Adrenal gland (tissue), 9 donors: ENCODE measurements at regions not wholly inside any gene's neighbourhood (a gene's known extent, or its start where the extent isn't known, plus 50 kb on each side); places are given as distances from the start of the nearest gene placed in this dataset.

Experiments
- DNase-seq, 7 donors: peaks; one replicate each; pipeline ENCODE4 v3.0.0-alpha.2; 2019 to 2020
- H3K27ac ChIP-seq, 5 donors: fragments of 200-600 bp; sonication (generic) in 4 of 5; 1 replicate in 3 of 5; 2 replicates in 2 of 5; pipeline versions ENCODE4 v1.5.1 to v1.8.0; 2016 to 2020; ENCODE audit warnings: mild to moderate bottlenecking in 1 of 5
- H3K27me3 ChIP-seq: fragments of 200-600 bp; 2 replicates; pipeline ENCODE4 v1.8.0; 2021
- H3K36me3 ChIP-seq, 2 donors: fragments of 200-600 bp; replicated peaks in 1 of 2; 1 replicate in 1 of 2; 2 replicates in 1 of 2; pipeline versions ENCODE4 v1.5.1 to v1.8.0; 2018 to 2022
- H3K4me1 ChIP-seq, 2 donors: fragments of 200-600 bp; replicated peaks in 1 of 2; 1 replicate in 1 of 2; 2 replicates in 1 of 2; pipeline versions ENCODE4 v1.5.1 to v1.8.0; 2018 to 2021
- H3K4me3 ChIP-seq, 4 donors: fragments of 200-600 bp; sonication (generic) in 3 of 4; one replicate each; pipeline ENCODE4 v1.5.1; 2016 to 2018
- H3K9me3 ChIP-seq, 3 donors: fragments of 200-600 bp; sonication (generic) in 1 of 3; replicated peaks in 1 of 3; 1 replicate in 2 of 3; 2 replicates in 1 of 3; pipeline versions ENCODE4 v1.5.1 to v1.8.0; 2016 to 2021
- CTCF ChIP-seq, 6 experiments: fragments of 450-650 bp in 4 of 6; fragments of 200-600 bp in 2 of 6; sonication (generic) in 1 of 6; IDR thresholded peaks; 1 replicate in 5 of 6; 2 replicates in 1 of 6; pipeline versions ENCODE4 v1.5.1 to v1.8.0; 2016 to 2021; ENCODE audit warnings: antibody characterized with exemption in 6 of 6, mild to moderate bottlenecking in 2 of 6, moderate library complexity in 1 of 6
- POLR2A ChIP-seq, 2 donors: fragments of 450-650 bp; IDR thresholded peaks; one replicate each; pipeline ENCODE4 v1.6.1; 2017; ENCODE audit warnings: antibody characterized with exemption in 2 of 2, mild to moderate bottlenecking in 2 of 2, moderate library complexity in 1 of 2
- WGBS, 4 donors: extraction: QIAGEN DNeasy Blood & Tissue Kit in 2 of 4; methylation state at CpG; one replicate each; pipeline versions ENCODE4 v1.1.5 to v1.1.7; 2013 to 2017; 5-methylcytosine and 5-hydroxymethylcytosine counted together
- intact Hi-C, 2 donors: fragments of 100-400 bp; cut with DNase I; formaldehyde crosslinking; loops; one replicate each; pipeline versions ENCODE4 v1.14.1 to v1.15.0; 2022 to 2023
- donor health status: healthy with polysubstance abuse.
- donor health status: Bipolar disorder and iron deficiency.
- donor health status: DM: yes; HTN: yes; CAD: no.
- donor health status: DM: no; HTN: no; CAD: no.
- donor health status: DM: no; HTN: no; CAD: no.

- Histone ChIP-seq H3K4me3 (no peak overlapping the region), H3K27me3 (no peaks in the 10 kb centered on the region), H3K9me3 (no peaks in the 10 kb centered on the region), H3K4me1 (no peaks in the 10 kb centered on the region), H3K27ac (no peak overlapping the region), H3K36me3 (no peaks in the 10 kb centered on the region)
- TF ChIP-seq POLR2A (IDR thresholded peaks at IDR 0.05) = no peak
- no peak for TF ChIP-seq CTCF (IDR thresholded peaks at IDR 0.05)
- DNase-seq = no peak
- intact Hi-C loops = no loop called here
These were observed 109.3 kb upstream of the CPSF6 start for GRCh38 chr12:69130064-69130463.

- WGBS, 4 donors = 35 to 67% (median 51%) methylated on average over 1 of the region's 1 CpG
- Histone ChIP-seq H3K27ac (no peak overlapping the region), H3K27me3 (no peaks in the 10 kb centered on the region), H3K4me1 (no peaks in the 10 kb centered on the region), H3K36me3 (no peaks in the 10 kb centered on the region), H3K9me3 (no peaks in the 10 kb centered on the region), H3K4me3 (no peak overlapping the region)
- TF ChIP-seq POLR2A (IDR thresholded peaks at IDR 0.05) (no peak), CTCF (IDR thresholded peaks at IDR 0.05) (no peak)
- intact Hi-C loops = no loop called here
- DNase-seq = no peak
These were observed 108.3 kb upstream of the CPSF6 start for GRCh38 chr12:69131077-69131476.

GRCh38 chr12:69136931-69137613 lies 102.3 kb upstream of the CPSF6 start:
- H3K27ac ChIP-seq = no peak overlapping the region
- TF ChIP-seq CTCF (IDR thresholded peaks at IDR 0.05) = no peak
- no peak for TF ChIP-seq POLR2A (IDR thresholded peaks at IDR 0.05)
- no peak for DNase-seq
- 80 to 91% (median 88%) methylated on average over 2 of the region's 2 CpGs for WGBS, 4 donors
- H3K27me3 ChIP-seq = no peaks in the 10 kb centered on the region
- no peaks in the 10 kb centered on the region for H3K4me1 ChIP-seq
- intact Hi-C loops = no loop called here
- no peaks in the 10 kb centered on the region for H3K36me3 ChIP-seq
- no peak overlapping the region for H3K4me3 ChIP-seq
- peaks cover 0 to 3% (median 0%) of the 10 kb centered on the region in 3 donors for H3K9me3 ChIP-seq

- no peaks in the 10 kb centered on the region for H3K27me3 ChIP-seq
- no peak for TF ChIP-seq CTCF (IDR thresholded peaks at IDR 0.05)
- TF ChIP-seq POLR2A (IDR thresholded peaks at IDR 0.05) = no peak
- no peak overlapping the region for H3K4me3 ChIP-seq
- WGBS, 4 donors = 74 to 91% (median 85%) methylated on average over 2 of the region's 2 CpGs
- DNase-seq = no peak
- H3K4me1 ChIP-seq = no peaks in the 10 kb centered on the region
- intact Hi-C loops = no loop called here
- H3K9me3 ChIP-seq = peaks cover 0 to 3% (median 0%) of the 10 kb centered on the region in 3 donors
- H3K27ac ChIP-seq = no peak overlapping the region
- H3K36me3 ChIP-seq = no peaks in the 10 kb centered on the region
These were observed 98.3 kb upstream of the CPSF6 start for GRCh38 chr12:69141074-69141473.
